Cardiac muscle cell (in vitro differentiated cells and primary cell): ENCODE measurements at regions not wholly inside any gene's neighbourhood (a gene's known extent, or its start where the extent isn't known, plus 50 kb on each side); places are given as distances from the start of the nearest gene placed in this dataset.

Experiments
- DNase-seq, 2 donors: peaks; one replicate each; pipeline versions ENCODE4 v3.0.0 to v3.0.0-alpha.2; 2010 to 2017; ENCODE audit warnings: low read depth in 1 of 2, low spot score in 1 of 2
- H3K27ac ChIP-seq: fragments of 200-600 bp; sonication (generic); 2 replicates; pipeline ENCODE4 v1.5.1; 2016
- H3K27me3 ChIP-seq: fragments of 200-600 bp; sonication (generic); 2 replicates; pipeline ENCODE4 v1.6.0; 2016; ENCODE audit warnings: control low read depth
- H3K36me3 ChIP-seq: fragments of 200-600 bp; sonication (generic); 2 replicates; pipeline ENCODE4 v1.5.1; 2016; ENCODE audit warnings: control low read depth
- H3K4me1 ChIP-seq: fragments of 200-600 bp; sonication (generic); 2 replicates; pipeline ENCODE4 v1.8.1; 2017; ENCODE audit warnings: low read depth, mild to moderate bottlenecking, mixed run types
- H3K4me3 ChIP-seq: fragments of 200-600 bp; sonication (generic); 2 replicates; pipeline ENCODE4 v1.5.1; 2016; ENCODE audit warnings: mild to moderate bottlenecking
- H3K9me3 ChIP-seq: fragments of 200-600 bp; sonication (generic); 2 replicates; pipeline ENCODE4 v1.5.1; 2017; ENCODE audit warnings: low read depth, mild to moderate bottlenecking, control low read depth
- TF ChIP-seq, protein P1 (sequence below): IDR thresholded peaks from 2 replicates; pipeline ENCODE4 v1.5.1; 2012; ENCODE audit warnings: low read depth, mild to moderate bottlenecking, low read length

DNA sequence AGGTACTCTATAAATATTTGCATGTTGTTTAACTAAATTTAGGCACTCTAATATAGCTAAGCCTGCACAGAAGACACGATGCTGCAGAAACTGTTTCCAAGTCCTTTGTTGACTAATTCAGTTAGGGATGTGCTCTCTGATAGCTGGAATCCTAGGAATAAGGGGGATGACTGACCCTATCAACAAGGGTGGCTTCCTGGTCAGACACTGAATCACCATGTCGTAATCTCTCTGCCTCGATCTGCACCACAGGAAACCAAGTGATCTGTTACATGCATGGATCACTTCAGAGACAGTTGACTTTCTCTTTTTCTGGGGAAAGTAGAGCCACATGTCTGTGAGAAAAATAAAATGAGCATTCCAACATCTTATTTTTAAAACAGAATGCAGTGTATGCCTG, 169.1 kb downstream of the GUCY2F start:
- Histone ChIP-seq H3K27ac (no peak overlapping the region), H3K9me3 (no peaks in the 10 kb centered on the region), H3K27me3 (no peaks in the 10 kb centered on the region), H3K36me3 (no peaks in the 10 kb centered on the region), H3K4me1 (no peaks in the 10 kb centered on the region), H3K4me3 (no peak overlapping the region)
- DNase-seq: peak in 1 of 2 donors; percentile 6
- TF ChIP-seq, protein P1, sequence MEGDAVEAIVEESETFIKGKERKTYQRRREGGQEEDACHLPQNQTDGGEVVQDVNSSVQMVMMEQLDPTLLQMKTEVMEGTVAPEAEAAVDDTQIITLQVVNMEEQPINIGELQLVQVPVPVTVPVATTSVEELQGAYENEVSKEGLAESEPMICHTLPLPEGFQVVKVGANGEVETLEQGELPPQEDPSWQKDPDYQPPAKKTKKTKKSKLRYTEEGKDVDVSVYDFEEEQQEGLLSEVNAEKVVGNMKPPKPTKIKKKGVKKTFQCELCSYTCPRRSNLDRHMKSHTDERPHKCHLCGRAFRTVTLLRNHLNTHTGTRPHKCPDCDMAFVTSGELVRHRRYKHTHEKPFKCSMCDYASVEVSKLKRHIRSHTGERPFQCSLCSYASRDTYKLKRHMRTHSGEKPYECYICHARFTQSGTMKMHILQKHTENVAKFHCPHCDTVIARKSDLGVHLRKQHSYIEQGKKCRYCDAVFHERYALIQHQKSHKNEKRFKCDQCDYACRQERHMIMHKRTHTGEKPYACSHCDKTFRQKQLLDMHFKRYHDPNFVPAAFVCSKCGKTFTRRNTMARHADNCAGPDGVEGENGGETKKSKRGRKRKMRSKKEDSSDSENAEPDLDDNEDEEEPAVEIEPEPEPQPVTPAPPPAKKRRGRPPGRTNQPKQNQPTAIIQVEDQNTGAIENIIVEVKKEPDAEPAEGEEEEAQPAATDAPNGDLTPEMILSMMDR: no peak

DNA sequence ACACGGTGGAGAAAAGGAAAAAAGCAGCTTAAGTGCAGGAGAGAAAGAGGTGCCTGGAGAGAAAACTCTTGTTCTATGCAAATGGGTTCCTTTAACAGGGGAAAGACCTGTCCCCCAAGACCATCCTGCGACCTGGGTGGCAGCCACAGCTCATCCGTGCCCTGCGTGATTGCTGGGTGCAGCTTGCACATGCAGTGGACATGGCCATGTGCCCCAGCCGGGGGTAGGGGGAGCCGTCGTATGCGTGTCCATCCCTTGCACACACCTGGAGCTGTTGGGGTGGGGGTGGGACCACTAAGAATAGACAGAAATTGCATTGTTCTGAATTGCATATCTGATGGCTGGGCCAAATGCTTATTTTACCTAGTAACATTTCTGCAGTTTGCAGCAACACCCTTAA, 171.9 kb downstream of the GUCY2F start:
- TF ChIP-seq, protein P1: no peak
- Histone ChIP-seq H3K9me3 (no peaks in the 10 kb centered on the region), H3K4me1 (no peaks in the 10 kb centered on the region), H3K27me3 (no peaks in the 10 kb centered on the region), H3K27ac (no peak overlapping the region), H3K36me3 (no peaks in the 10 kb centered on the region), H3K4me3 (no peak overlapping the region)
- no peak for DNase-seq

DNA sequence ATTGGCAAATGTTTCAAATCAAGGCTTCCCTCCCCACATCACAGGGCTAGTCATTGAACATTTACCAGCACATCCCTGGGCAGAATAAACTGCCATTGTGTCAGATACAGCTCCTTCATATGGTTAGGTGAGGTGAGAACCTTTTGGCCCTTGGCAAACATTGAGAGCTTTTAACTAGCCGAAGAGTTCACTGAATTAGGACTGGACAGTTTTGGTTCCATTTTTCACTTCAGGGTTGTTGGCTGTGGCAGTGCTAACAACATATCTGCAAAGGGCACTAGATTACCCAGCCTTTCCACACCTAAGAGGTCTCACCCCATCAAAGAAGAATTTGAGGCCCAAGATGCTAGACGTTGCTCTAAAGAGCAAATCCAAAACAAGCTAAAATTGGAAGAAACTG, 180.7 kb downstream of the GUCY2F start:
- Histone ChIP-seq H3K4me3 (no peak overlapping the region), H3K27me3 (no peaks in the 10 kb centered on the region), H3K9me3 (no peaks in the 10 kb centered on the region), H3K4me1 (no peaks in the 10 kb centered on the region), H3K36me3 (no peaks in the 10 kb centered on the region), H3K27ac (no peak overlapping the region)
- TF ChIP-seq, protein P1: no peak
- no peak for DNase-seq

DNA sequence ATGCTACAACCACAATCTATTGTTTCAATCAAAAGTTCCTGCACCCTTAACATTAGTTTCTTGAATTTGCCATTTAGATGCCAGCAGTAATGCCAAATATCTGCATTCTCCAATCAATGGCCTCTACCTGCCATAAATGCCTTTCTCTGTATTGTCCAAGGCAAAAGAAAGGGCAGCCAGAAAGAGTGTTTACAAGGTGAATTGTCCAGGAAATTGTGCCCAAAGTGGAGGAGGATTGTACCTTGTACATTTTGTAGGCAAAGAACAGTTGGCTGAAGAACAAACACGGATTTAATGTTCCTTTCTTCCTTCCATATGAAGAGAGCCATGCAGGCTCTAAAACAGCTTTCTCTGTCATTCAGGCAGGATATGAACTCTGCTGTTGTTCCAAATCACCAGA, 181.5 kb downstream of the GUCY2F start:
- H3K4me3 ChIP-seq: no peak overlapping the region
- TF ChIP-seq, protein P1: no peak
- H3K27ac ChIP-seq: no peak overlapping the region
- no peaks in the 10 kb centered on the region for H3K36me3 ChIP-seq
- no peaks in the 10 kb centered on the region for H3K27me3 ChIP-seq
- DNase-seq: no peak
- no peaks in the 10 kb centered on the region for H3K9me3 ChIP-seq
- H3K4me1 ChIP-seq: no peaks in the 10 kb centered on the region

DNA sequence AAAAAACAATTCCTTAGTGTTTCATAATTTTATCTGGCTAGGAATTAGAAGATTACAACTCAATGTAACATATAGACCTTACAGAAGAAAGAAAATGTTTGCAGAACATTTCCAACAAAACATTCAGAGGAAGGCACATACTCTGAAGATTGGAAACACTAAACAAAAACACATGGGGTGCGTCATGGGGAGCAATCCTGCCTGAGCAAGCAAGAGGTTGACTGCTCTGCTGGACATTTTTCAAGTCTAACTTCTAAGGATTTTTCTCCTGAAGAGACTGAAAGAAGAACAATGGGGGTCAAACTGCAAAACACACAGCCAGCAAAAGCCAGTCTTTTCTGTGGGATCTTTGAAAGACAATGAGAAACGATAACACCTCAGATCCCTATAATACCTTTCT, 182.8 kb downstream of the GUCY2F start:
- no peaks in the 10 kb centered on the region for H3K27me3 ChIP-seq
- TF ChIP-seq, protein P1: no peak
- no peak overlapping the region for H3K4me3 ChIP-seq
- DNase-seq: no peak
- H3K27ac ChIP-seq: no peak overlapping the region
- H3K4me1 ChIP-seq: no peaks in the 10 kb centered on the region
- no peaks in the 10 kb centered on the region for H3K36me3 ChIP-seq
- H3K9me3 ChIP-seq: no peaks in the 10 kb centered on the region
